ENCODE measurements at regions not wholly inside any gene's neighbourhood (a gene's known extent, or its start where the extent isn't known, plus 50 kb on each side); places are given as distances from the start of the nearest gene placed in this dataset.

GRCh38 chr18:57915248-57915647 is 112.1 kb upstream of the ATP8B1 start:
- TF ChIP-seq CTCF (IDR thresholded peaks at IDR 0.05; ENCODE audit: insufficient read depth, low read length, poor library complexity, severe bottlenecking), result no peak
- H2AFZ ChIP-seq (ENCODE audit: low read depth, low read length, severe bottlenecking), result no peak overlapping the region
- H3K27ac ChIP-seq (ENCODE audit: low read depth, low read length), result no peak overlapping the region
- no peaks in the 10 kb centered on the region for H4K20me1 ChIP-seq (ENCODE audit: low read depth, low read length)
- H3K36me3 ChIP-seq (ENCODE audit: low read length), result no peaks in the 10 kb centered on the region
- no peaks in the 10 kb centered on the region for H3K9me2 ChIP-seq (replicated peaks; ENCODE audit: insufficient read depth, low read length)
- H3K4me3 ChIP-seq (ENCODE audit: insufficient read depth, low read length, poor library complexity, severe bottlenecking), result no peak overlapping the region
- H3K79me2 ChIP-seq (ENCODE audit: insufficient read depth, low read length), result no peaks in the 10 kb centered on the region
- no peak overlapping the region for H3K9ac ChIP-seq (ENCODE audit: low read length)
- no peaks in the 10 kb centered on the region for H3K27me3 ChIP-seq (ENCODE audit: low read length)
- H3F3A ChIP-seq (ENCODE audit: insufficient read depth), result no peaks in the 10 kb centered on the region
- H3K9me3 ChIP-seq (ENCODE audit: insufficient read depth, low read length), result no peaks in the 10 kb centered on the region
- no peak overlapping the region for H3K4me2 ChIP-seq (ENCODE audit: low read depth, low read length, poor library complexity, severe bottlenecking)

GRCh38 chr18:57913686-57914085 is 110.6 kb upstream of the ATP8B1 start:
- Histone ChIP-seq H3K9me2 (replicated peaks; ENCODE audit: insufficient read depth, low read length) (no peaks in the 10 kb centered on the region), H4K20me1 (ENCODE audit: low read depth, low read length) (no peaks in the 10 kb centered on the region), H3K9me3 (ENCODE audit: insufficient read depth, low read length) (no peaks in the 10 kb centered on the region), H3K9ac (ENCODE audit: low read length) (no peak overlapping the region), H3K79me2 (ENCODE audit: insufficient read depth, low read length) (no peaks in the 10 kb centered on the region), H3K4me3 (ENCODE audit: insufficient read depth, low read length, poor library complexity, severe bottlenecking) (no peak overlapping the region), H3F3A (ENCODE audit: insufficient read depth) (no peaks in the 10 kb centered on the region), H3K4me2 (ENCODE audit: low read depth, low read length, poor library complexity, severe bottlenecking) (no peak overlapping the region), H2AFZ (ENCODE audit: low read depth, low read length, severe bottlenecking) (no peak overlapping the region), H3K27ac (ENCODE audit: low read depth, low read length) (no peak overlapping the region), H3K27me3 (ENCODE audit: low read length) (no peaks in the 10 kb centered on the region), H3K36me3 (ENCODE audit: low read length) (no peaks in the 10 kb centered on the region)
- no peak for TF ChIP-seq CTCF (IDR thresholded peaks at IDR 0.05; ENCODE audit: insufficient read depth, low read length, poor library complexity, severe bottlenecking)
- TF ChIP-seq EZH2phosphoT487 (conservative IDR thresholded peaks at IDR 0.05; ENCODE audit: low read length), result no peak

- TF ChIP-seq EZH2phosphoT487 (conservative IDR thresholded peaks at IDR 0.05; ENCODE audit: low read length) (no peak), CTCF (IDR thresholded peaks at IDR 0.05; ENCODE audit: insufficient read depth, low read length, poor library complexity, severe bottlenecking) (peak; percentile 40)
- no peak overlapping the region for H3K9ac ChIP-seq (ENCODE audit: low read length)
- H2AFZ ChIP-seq (ENCODE audit: low read depth, low read length, severe bottlenecking), result no peak overlapping the region
- H3K27me3 ChIP-seq (ENCODE audit: low read length), result no peaks in the 10 kb centered on the region
- no peaks in the 10 kb centered on the region for H4K20me1 ChIP-seq (ENCODE audit: low read depth, low read length)
- no peaks in the 10 kb centered on the region for H3K9me2 ChIP-seq (replicated peaks; ENCODE audit: insufficient read depth, low read length)
- no peaks in the 10 kb centered on the region for H3F3A ChIP-seq (ENCODE audit: insufficient read depth)
- no peaks in the 10 kb centered on the region for H3K79me2 ChIP-seq (ENCODE audit: insufficient read depth, low read length)
- no peaks in the 10 kb centered on the region for H3K36me3 ChIP-seq (ENCODE audit: low read length)
- no peak overlapping the region for H3K4me2 ChIP-seq (ENCODE audit: low read depth, low read length, poor library complexity, severe bottlenecking)
- H3K4me3 ChIP-seq (ENCODE audit: insufficient read depth, low read length, poor library complexity, severe bottlenecking), result no peak overlapping the region
- H3K9me3 ChIP-seq (ENCODE audit: insufficient read depth, low read length), result no peaks in the 10 kb centered on the region
- H3K27ac ChIP-seq (ENCODE audit: low read depth, low read length), result no peak overlapping the region
Measured at GRCh38 chr18:57910817-57911216, 107.7 kb upstream of the ATP8B1 start.

GRCh38 chr18:57910134-57910533 is 107.0 kb upstream of the ATP8B1 start:
- no peaks in the 10 kb centered on the region for H4K20me1 ChIP-seq (ENCODE audit: low read depth, low read length)
- no peaks in the 10 kb centered on the region for H3K27me3 ChIP-seq (ENCODE audit: low read length)
- H3K27ac ChIP-seq (ENCODE audit: low read depth, low read length), result no peak overlapping the region
- no peaks in the 10 kb centered on the region for H3K79me2 ChIP-seq (ENCODE audit: insufficient read depth, low read length)
- H3K36me3 ChIP-seq (ENCODE audit: low read length), result no peaks in the 10 kb centered on the region
- TF ChIP-seq CTCF (IDR thresholded peaks at IDR 0.05; ENCODE audit: insufficient read depth, low read length, poor library complexity, severe bottlenecking) (no peak), EZH2phosphoT487 (conservative IDR thresholded peaks at IDR 0.05; ENCODE audit: low read length) (no peak)
- no peak overlapping the region for H3K4me3 ChIP-seq (ENCODE audit: insufficient read depth, low read length, poor library complexity, severe bottlenecking)
- no peaks in the 10 kb centered on the region for H3K9me3 ChIP-seq (ENCODE audit: insufficient read depth, low read length)
- no peak overlapping the region for H3K4me2 ChIP-seq (ENCODE audit: low read depth, low read length, poor library complexity, severe bottlenecking)
- H3K9me2 ChIP-seq (replicated peaks; ENCODE audit: insufficient read depth, low read length), result no peaks in the 10 kb centered on the region
- H3F3A ChIP-seq (ENCODE audit: insufficient read depth), result no peaks in the 10 kb centered on the region
- H3K9ac ChIP-seq (ENCODE audit: low read length), result no peak overlapping the region
- no peak overlapping the region for H2AFZ ChIP-seq (ENCODE audit: low read depth, low read length, severe bottlenecking)
